OCI-LY1 (cell line): ENCODE measurements at regions not wholly inside any gene's neighbourhood (a gene's known extent, or its start where the extent isn't known, plus 50 kb on each side); places are given as distances from the start of the nearest gene placed in this dataset.

Experiments used
- CTCF ChIP-seq: fragments of 200-600 bp; sonication (generic), shearing (Covaris generic); IDR thresholded peaks from 2 replicates; pipeline ENCODE4 v1.5.1; 2017; ENCODE audit warnings: mild to moderate bottlenecking, antibody characterized with exemption, low read length, moderate library complexity, mixed read lengths
- EZH2 ChIP-seq: fragments of 200-600 bp; sonication (generic), shearing (Covaris generic); IDR thresholded peaks from 2 replicates; pipeline ENCODE4 v1.8.0; 2017; ENCODE audit warnings: borderline replicate concordance, mixed run types, mild to moderate bottlenecking, antibody characterized with exemption, low read length, moderate library complexity, mixed read lengths

- TF ChIP-seq CTCF (no peak), EZH2 (no peak)
Measured at GRCh38 chr3:72479651-72480215, 368.5 kb downstream of the SHQ1 start.
